GM18870 (cell line): ENCODE measurements at regions not wholly inside any gene's neighbourhood (a gene's known extent, or its start where the extent isn't known, plus 50 kb on each side); places are given as distances from the start of the nearest gene placed in this dataset.
A peak's percentile ranks its signal among the peaks of the same experiment; 100 is the strongest.
"Not testable (repeated sequence)": the region's sequence is repeated elsewhere in the genome, so short reads cannot be mapped to it uniquely, and the experiment has no call there.

ENCODE experiments used
- ATAC-seq: cut with Tn5 transposase; IDR thresholded peaks from one replicate; pipeline ENCODE4 v1.9.1; 2021; ENCODE audit warnings: moderate library complexity; ENCODE audit not compliant: unreplicated experiment

DNA sequence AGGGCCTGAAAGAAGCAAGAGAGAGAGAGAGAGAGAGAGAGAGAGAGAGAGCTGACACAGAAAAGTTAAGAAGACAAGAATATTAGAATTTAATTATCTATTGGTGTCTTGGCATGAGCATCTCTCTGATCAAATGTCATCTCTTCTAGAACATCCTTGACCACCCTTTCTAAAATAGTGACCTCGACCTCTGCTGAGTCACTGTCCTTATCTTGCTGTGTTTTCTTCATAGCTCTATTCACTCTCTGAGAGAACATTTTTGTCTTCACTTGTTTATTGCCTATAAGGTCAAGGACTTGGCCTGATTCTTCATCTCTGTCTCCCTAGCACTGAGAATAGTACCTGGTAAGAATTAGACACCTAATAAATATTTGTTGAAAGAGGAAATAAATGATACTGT lies 383.8 kb upstream of the RPS23 start:
- ATAC-seq, result no peak

GRCh38 chr5:82661462-82661861 lies 383.3 kb upstream of the RPS23 start:
- no peak for ATAC-seq

DNA sequence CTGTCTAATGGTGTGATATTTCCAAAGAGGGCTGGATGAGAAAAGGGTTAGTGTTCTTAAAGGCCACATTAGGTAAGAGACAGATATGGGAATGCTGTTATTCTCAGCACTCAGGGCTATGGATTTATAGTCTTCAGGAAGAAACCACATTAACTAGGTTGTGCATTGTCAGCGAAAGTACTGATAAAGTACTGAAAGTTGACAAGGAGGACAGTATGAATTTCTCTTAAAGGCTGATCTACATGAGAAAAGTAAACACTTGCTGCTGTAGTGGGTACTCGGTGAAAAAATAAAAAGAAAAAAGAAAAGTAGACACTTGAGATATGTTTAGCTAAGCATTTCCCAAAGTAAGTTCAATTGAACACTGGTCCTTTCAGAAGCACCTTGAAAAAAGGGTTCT lies 381.0 kb upstream of the RPS23 start:
- ATAC-seq, result no peak

DNA sequence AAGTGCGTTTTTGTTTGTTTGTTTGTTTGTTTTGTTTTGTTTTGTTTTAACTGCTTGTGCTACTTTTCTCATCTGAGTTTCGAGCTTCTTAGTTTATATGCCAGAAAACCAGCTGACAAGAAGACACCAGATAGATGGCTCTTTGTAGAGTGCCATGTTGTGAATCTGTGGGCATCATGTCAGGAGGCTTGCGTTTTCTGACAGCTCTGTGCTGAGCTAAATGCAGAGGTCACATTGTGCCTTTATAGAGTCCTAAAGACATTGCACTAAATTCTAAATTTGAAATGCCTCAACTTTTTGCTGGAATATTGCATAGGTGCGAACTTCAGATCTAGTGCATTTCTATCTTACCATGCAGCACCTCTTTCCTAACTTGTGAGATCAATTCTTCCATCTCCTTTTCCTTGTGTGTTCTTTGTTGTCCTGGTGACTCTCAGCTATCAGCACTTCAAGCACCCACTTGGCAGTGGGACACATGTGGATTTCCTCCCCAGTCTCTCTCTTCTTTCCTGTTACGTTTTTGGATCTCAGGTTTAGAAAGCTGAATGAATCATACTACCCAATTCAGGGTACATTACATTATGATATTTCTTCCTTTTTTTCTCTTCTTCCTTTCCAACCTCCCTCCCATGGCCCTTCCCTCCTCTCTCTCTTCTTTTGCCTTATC lies 379.0 kb upstream of the RPS23 start:
- no peak for ATAC-seq

GRCh38 chr5:82656341-82656761 lies 378.2 kb upstream of the RPS23 start:
- ATAC-seq, result no peak

DNA sequence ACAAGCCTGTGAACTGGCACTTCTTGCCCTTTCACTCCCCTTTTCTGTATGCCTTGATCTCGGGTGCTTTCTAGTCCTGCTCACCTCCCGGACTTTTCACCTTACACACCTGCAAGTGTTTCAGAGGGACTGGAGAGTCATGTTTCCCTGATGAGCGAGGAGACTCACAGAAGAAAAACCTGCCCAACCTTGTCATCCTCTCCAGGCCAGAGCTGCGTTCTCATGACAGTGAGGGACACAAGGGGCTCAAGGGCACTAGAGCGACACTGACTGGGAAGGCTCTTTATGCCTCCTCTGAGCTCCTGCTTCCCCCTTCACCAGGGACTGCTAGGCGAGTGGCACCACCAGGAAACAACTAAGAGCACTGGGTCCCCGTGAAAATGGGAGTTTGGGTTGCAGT lies 376.9 kb upstream of the RPS23 start:
- ATAC-seq, result no peak

GRCh38 chr5:82649943-82650342 lies 371.8 kb upstream of the RPS23 start:
- ATAC-seq, result no peak

DNA sequence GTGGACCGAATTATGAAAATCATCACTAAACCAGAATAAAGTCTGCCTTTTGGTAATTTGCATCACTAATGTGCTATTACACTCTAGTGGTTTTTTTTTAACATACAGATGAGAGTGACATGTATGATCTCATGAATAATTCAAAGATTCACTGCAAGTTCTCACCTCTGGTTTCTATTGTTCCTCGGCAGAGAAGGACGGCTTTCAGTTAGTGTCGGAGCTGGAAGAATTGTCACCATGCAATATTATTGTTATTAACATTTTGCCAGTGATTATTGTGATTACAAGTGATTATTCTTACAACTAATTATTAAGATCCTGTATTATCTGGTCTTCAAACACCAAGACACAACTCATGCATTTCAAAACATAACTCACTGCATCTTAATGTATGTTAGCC lies 366.6 kb upstream of the RPS23 start:
- ATAC-seq, result no peak

DNA sequence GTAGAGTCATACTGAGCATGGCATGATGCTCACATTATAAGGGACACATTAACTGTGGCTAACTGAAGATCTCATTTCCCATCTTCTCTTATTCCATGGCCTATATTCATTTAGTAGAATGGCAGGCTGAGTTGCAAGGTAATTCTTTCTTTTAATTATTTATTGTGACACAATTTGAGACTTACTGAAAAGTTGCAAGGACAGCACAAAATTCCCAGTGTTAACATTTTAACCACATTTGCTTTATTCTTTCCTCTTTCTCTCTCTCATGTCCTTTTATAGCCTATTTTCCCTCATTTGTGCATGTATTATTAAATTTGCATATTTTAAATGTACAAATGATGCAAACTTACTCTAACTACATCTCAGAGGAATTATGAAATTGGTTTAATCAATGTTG lies 366.1 kb upstream of the RPS23 start:
- ATAC-seq, result no peak

- ATAC-seq, result no peak
Measured at GRCh38 chr5:82642313-82642712, 364.2 kb upstream of the RPS23 start.

GRCh38 chr5:82641331-82642003 lies 363.3 kb upstream of the RPS23 start:
- peak; percentile 71 for ATAC-seq

- no peak for ATAC-seq
Measured at GRCh38 chr5:82640916-82641315, 362.8 kb upstream of the RPS23 start.

- ATAC-seq, result no peak
Measured at GRCh38 chr5:82639393-82640144, 361.4 kb upstream of the RPS23 start.

DNA sequence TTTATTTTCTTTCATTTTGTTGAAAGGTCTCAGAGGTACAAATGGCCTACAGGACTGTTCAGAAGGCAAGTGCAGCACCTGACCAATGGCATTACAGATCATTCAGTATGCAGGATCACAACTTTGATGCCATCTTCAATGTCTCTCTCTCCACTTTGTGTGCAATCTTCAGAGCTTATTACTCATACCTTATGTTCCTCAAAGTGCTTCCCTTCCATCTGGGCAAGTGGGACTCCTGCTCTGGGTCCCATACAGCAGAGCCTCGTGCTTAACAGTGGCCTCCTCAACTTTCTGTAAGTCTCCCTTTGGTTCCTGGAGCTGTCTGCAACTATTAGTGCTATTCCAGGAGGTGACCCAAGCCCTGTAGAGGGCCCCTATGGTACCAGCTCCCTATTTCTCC lies 358.4 kb upstream of the RPS23 start:
- no peak for ATAC-seq

GRCh38 chr5:82635561-82636288 lies 357.6 kb upstream of the RPS23 start:
- no peak for ATAC-seq

GRCh38 chr5:82628364-82628910 lies 350.3 kb upstream of the RPS23 start:
- ATAC-seq, result no peak

DNA sequence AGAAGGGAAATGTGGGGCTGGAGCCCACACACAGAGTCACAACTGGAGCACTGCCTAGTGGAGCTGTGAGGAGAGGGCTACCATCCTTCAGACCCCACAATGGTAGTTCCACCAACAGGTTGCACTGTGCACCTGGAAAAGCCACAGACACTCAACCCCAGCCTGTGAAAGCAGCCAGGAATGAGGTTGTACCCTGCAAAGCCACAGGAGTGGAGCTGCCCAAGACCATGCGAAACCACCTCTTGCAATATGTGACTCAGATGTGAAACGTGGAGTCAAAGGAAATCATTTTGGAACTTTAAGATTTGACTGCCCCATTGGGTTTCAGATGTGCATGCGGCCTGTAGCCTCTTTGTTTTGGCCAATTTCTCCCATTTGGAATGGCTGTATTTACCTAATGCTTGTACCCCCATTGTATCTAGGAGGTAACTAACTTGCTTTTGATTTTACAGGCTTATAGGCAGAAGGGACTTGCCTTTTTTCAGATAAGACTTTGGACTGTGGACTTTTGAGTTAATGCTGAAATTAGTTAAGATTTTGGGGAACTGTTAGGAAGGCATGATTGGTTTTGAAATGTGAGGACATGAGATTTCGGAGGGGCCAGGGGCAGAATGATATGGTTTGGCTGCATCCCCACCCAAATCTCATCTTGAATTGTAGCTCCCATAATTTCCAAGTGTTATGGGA lies 348.9 kb upstream of the RPS23 start:
- ATAC-seq, result not testable (repeated sequence)

GRCh38 chr5:82626012-82626411 lies 347.9 kb upstream of the RPS23 start:
- ATAC-seq, result not testable (repeated sequence)

- ATAC-seq, result no peak
Measured at GRCh38 chr5:82624062-82624461, 345.9 kb upstream of the RPS23 start.

- ATAC-seq, result no peak
Measured at GRCh38 chr5:82622711-82623514, 344.8 kb upstream of the RPS23 start.
